ENCODE measurements at regions not wholly inside any gene's neighbourhood (a gene's known extent, or its start where the extent isn't known, plus 50 kb on each side); places are given as distances from the start of the nearest gene placed in this dataset.

- H3K4me1 ChIP-seq (ENCODE audit: control insufficient read depth in 2 of 2, insufficient read depth in 2 of 2, low read length in 1 of 2), result no peaks in the 10 kb centered on the region
- WGBS, 2 donors, result 63 to 78% methylated on average over 4 of the region's 4 CpGs
- no peaks in the 10 kb centered on the region for H3K36me3 ChIP-seq (ENCODE audit: control insufficient read depth in 2 of 2, insufficient read depth in 2 of 2, low read length in 1 of 2)
- H3K9me3 ChIP-seq (ENCODE audit: control insufficient read depth in 2 of 2, insufficient read depth in 1 of 2, low read depth in 1 of 2, low read length in 1 of 2), result no peaks in the 10 kb centered on the region
- no peak overlapping the region for H3K27ac ChIP-seq (ENCODE audit: low read depth in 2 of 2, low read length in 1 of 2)
- H3K27me3 ChIP-seq (ENCODE audit: control insufficient read depth in 1 of 2, insufficient read depth in 2 of 2, low read length in 2 of 2), result no peaks in the 10 kb centered on the region
- no peak overlapping the region for H3K4me3 ChIP-seq (ENCODE audit: low read depth in 1 of 2, low read length in 2 of 2)
These were observed 54.7 kb downstream of the IRX3 start for GRCh38 chr16:54231919-54232318.

DNA sequence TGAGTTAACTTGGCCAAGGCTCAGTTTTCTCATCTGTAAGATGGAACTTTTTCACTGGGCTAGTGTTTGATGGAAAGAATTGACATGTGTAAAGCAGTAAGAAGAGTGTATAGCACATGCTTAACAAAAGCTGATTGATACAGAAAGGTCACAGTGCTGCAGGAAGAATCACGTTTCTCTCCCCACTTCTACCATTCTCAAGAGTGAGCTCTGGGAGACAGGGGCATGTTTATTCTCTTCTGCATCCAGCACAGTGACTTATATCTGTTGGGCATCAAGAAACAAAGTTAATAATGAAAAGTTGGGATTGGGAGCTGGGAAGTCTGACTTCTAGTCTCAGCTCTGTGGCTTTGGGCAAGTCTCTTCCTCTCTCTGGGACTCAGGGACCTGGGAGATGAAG is 55.3 kb downstream of the IRX3 start:
- 40 to 55% methylated on average over 1 of the region's 1 CpG for WGBS, 2 donors
- Histone ChIP-seq H3K4me3 (ENCODE audit: low read depth in 1 of 2, low read length in 2 of 2) (no peak overlapping the region), H3K27ac (ENCODE audit: low read depth in 2 of 2, low read length in 1 of 2) (no peak overlapping the region), H3K9me3 (ENCODE audit: control insufficient read depth in 2 of 2, insufficient read depth in 1 of 2, low read depth in 1 of 2, low read length in 1 of 2) (no peaks in the 10 kb centered on the region), H3K4me1 (ENCODE audit: control insufficient read depth in 2 of 2, insufficient read depth in 2 of 2, low read length in 1 of 2) (no peaks in the 10 kb centered on the region), H3K36me3 (ENCODE audit: control insufficient read depth in 2 of 2, insufficient read depth in 2 of 2, low read length in 1 of 2) (no peaks in the 10 kb centered on the region), H3K27me3 (ENCODE audit: control insufficient read depth in 1 of 2, insufficient read depth in 2 of 2, low read length in 2 of 2) (no peaks in the 10 kb centered on the region)

DNA sequence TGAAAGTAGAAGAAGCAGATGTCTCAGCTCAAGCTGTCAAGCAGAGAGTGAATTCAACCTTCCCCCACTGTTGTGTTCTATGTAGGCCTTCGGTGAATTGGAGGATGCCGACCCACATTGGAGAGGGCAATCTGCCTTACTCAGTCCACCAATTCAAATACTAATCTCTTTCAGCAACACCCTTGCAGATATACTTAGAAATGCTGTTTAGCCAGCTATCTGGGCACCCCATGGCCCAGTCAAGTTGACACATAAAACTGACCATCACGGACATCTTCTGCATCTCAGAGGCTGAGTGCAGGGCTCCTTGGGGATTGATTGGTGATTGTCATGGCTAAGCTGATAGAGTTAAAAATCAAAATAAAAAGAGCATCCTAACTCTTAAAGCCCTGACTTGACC is 58.3 kb downstream of the IRX3 start:
- Histone ChIP-seq H3K9me3 (ENCODE audit: control insufficient read depth in 2 of 2, insufficient read depth in 1 of 2, low read depth in 1 of 2, low read length in 1 of 2) (no peaks in the 10 kb centered on the region), H3K4me1 (ENCODE audit: control insufficient read depth in 2 of 2, insufficient read depth in 2 of 2, low read length in 1 of 2) (no peaks in the 10 kb centered on the region), H3K27ac (ENCODE audit: low read depth in 2 of 2, low read length in 1 of 2) (no peak overlapping the region), H3K27me3 (ENCODE audit: control insufficient read depth in 1 of 2, insufficient read depth in 2 of 2, low read length in 2 of 2) (no peaks in the 10 kb centered on the region), H3K36me3 (ENCODE audit: control insufficient read depth in 2 of 2, insufficient read depth in 2 of 2, low read length in 1 of 2) (no peaks in the 10 kb centered on the region), H3K4me3 (ENCODE audit: low read depth in 1 of 2, low read length in 2 of 2) (no peak overlapping the region)
- 96 to 100% methylated on average over 3 of the region's 3 CpGs for WGBS, 2 donors

DNA sequence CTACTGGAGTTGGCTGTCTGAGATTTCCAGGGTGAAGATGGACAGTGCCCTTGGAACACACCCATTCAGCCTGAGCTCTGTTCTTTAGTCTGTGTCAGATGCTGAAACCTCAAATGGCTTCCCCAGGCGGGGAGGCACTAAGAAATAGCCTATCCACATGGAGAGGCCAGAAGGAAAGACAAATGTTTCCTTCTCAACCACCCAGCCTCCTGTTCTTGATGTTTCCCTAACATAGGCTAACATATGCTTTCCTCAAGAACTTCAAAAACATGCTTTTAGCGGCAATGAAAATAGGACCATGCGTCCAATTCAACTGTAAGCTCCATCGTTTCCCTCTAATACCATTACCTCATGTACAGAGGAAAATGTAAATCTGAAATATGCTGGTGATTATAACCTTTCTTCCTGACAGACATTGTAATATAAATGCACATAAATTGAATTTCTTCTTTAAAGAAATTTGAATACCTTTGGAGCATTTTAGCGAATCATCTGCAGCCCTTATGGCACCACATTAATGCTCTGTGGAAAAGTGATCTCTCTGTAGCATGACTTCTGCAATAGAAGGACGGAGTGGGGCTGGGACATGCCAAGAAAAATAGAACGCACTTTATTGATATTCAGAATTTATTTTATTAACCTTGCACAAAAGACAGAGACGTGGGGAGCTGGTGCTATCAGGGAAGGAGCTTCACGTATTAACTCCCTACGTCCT is 60.1 kb downstream of the IRX3 start:
- H3K4me1 ChIP-seq (ENCODE audit: control insufficient read depth in 2 of 2, insufficient read depth in 2 of 2, low read length in 1 of 2), result no peaks in the 10 kb centered on the region
- H3K36me3 ChIP-seq (ENCODE audit: control insufficient read depth in 2 of 2, insufficient read depth in 2 of 2, low read length in 1 of 2), result no peaks in the 10 kb centered on the region
- H3K4me3 ChIP-seq (ENCODE audit: low read depth in 1 of 2, low read length in 2 of 2), result no peak overlapping the region
- no peak overlapping the region for H3K27ac ChIP-seq (ENCODE audit: low read depth in 2 of 2, low read length in 1 of 2)
- no peaks in the 10 kb centered on the region for H3K9me3 ChIP-seq (ENCODE audit: control insufficient read depth in 2 of 2, insufficient read depth in 1 of 2, low read depth in 1 of 2, low read length in 1 of 2)
- 91 to 93% methylated on average over 10 of the region's 10 CpGs for WGBS, 2 donors
- H3K27me3 ChIP-seq (ENCODE audit: control insufficient read depth in 1 of 2, insufficient read depth in 2 of 2, low read length in 2 of 2), result no peaks in the 10 kb centered on the region

DNA sequence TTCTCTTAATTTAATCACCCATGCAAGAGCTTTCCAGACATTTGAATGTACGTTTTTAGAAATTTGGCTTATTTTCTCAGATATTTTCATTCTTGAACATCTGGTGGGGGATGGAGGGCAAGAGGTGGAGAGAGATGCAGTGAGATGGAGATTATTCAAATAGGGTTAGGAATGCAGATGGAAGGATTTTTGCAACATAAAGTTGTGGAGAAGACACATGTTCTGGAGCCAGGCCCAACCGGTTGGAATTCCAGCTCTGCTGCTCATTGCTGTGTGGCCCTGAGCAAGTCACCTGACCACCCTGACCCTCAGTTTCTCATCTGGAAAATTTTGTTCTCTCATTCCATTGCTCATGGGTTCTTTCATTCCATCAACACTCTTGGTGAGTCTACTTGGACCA is 66.9 kb downstream of the IRX3 start:
- no peak overlapping the region for H3K27ac ChIP-seq (ENCODE audit: low read depth in 2 of 2, low read length in 1 of 2)
- H3K4me3 ChIP-seq (ENCODE audit: low read depth in 1 of 2, low read length in 2 of 2), result no peak overlapping the region
- WGBS, 2 donors, result 78 to 88% methylated on average over 2 of the region's 2 CpGs
- peaks cover 0 to 3% of the 10 kb centered on the region in 2 donors for H3K9me3 ChIP-seq (ENCODE audit: control insufficient read depth in 2 of 2, insufficient read depth in 1 of 2, low read depth in 1 of 2, low read length in 1 of 2)
- H3K4me1 ChIP-seq (ENCODE audit: control insufficient read depth in 2 of 2, insufficient read depth in 2 of 2, low read length in 1 of 2), result no peaks in the 10 kb centered on the region
- H3K36me3 ChIP-seq (ENCODE audit: control insufficient read depth in 2 of 2, insufficient read depth in 2 of 2, low read length in 1 of 2), result no peaks in the 10 kb centered on the region
- no peaks in the 10 kb centered on the region for H3K27me3 ChIP-seq (ENCODE audit: control insufficient read depth in 1 of 2, insufficient read depth in 2 of 2, low read length in 2 of 2)

- 72 to 80% methylated on average over 4 of the region's 4 CpGs for WGBS, 2 donors
- Histone ChIP-seq H3K27ac (ENCODE audit: low read depth in 2 of 2, low read length in 1 of 2) (no peak overlapping the region), H3K27me3 (ENCODE audit: control insufficient read depth in 1 of 2, insufficient read depth in 2 of 2, low read length in 2 of 2) (no peaks in the 10 kb centered on the region), H3K4me1 (ENCODE audit: control insufficient read depth in 2 of 2, insufficient read depth in 2 of 2, low read length in 1 of 2) (peaks cover 0 to 4% of the 10 kb centered on the region in 2 donors), H3K36me3 (ENCODE audit: control insufficient read depth in 2 of 2, insufficient read depth in 2 of 2, low read length in 1 of 2) (no peaks in the 10 kb centered on the region), H3K9me3 (ENCODE audit: control insufficient read depth in 2 of 2, insufficient read depth in 1 of 2, low read depth in 1 of 2, low read length in 1 of 2) (peaks cover 0 to 3% of the 10 kb centered on the region in 2 donors), H3K4me3 (ENCODE audit: low read depth in 1 of 2, low read length in 2 of 2) (no peak overlapping the region)
These were observed 69.9 kb downstream of the IRX3 start for GRCh38 chr16:54216688-54217087.

- 69 to 70% methylated on average over 9 of the region's 9 CpGs for WGBS, 2 donors
- no peak overlapping the region for H3K4me3 ChIP-seq (ENCODE audit: low read depth in 1 of 2, low read length in 2 of 2)
- H3K27me3 ChIP-seq (ENCODE audit: control insufficient read depth in 1 of 2, insufficient read depth in 2 of 2, low read length in 2 of 2), result no peaks in the 10 kb centered on the region
- peaks cover 0 to 4% of the 10 kb centered on the region in 2 donors for H3K4me1 ChIP-seq (ENCODE audit: control insufficient read depth in 2 of 2, insufficient read depth in 2 of 2, low read length in 1 of 2)
- H3K27ac ChIP-seq (ENCODE audit: low read depth in 2 of 2, low read length in 1 of 2), result no peak overlapping the region
- H3K36me3 ChIP-seq (ENCODE audit: control insufficient read depth in 2 of 2, insufficient read depth in 2 of 2, low read length in 1 of 2), result no peaks in the 10 kb centered on the region
- peaks cover 0 to 3% of the 10 kb centered on the region in 2 donors for H3K9me3 ChIP-seq (ENCODE audit: control insufficient read depth in 2 of 2, insufficient read depth in 1 of 2, low read depth in 1 of 2, low read length in 1 of 2)
These were observed 70.3 kb downstream of the IRX3 start for GRCh38 chr16:54216268-54216667.

DNA sequence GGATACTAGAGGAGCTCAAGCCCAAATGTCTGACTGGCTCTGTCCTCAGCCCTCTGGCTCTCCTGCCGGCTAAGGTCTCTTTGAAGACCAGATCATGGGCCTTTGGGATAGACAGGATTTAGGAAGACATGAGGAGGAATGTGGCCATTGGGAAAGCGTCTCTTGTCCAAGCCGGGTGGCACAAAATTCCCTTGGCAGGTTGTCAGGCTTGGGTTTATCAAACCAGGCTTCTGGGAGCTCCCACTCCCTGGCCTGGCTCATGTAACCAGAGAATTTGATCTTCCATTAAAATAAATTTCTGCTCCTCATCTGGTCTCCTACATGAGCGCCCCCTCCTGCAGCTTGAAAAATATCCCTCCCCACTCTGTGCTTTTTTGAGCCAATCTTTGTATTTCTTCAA is 71.1 kb downstream of the IRX3 start:
- 86 to 92% methylated on average over 4 of the region's 4 CpGs for whole genome bisulfite sequencing, 2 donors
- no peak overlapping the region for H3K4me3 ChIP-seq (ENCODE audit: low read depth in 1 of 2, low read length in 2 of 2)
- no peaks in the 10 kb centered on the region for H3K36me3 ChIP-seq (ENCODE audit: control insufficient read depth in 2 of 2, insufficient read depth in 2 of 2, low read length in 1 of 2)
- H3K27me3 ChIP-seq (ENCODE audit: control insufficient read depth in 1 of 2, insufficient read depth in 2 of 2, low read length in 2 of 2), result no peaks in the 10 kb centered on the region
- peaks cover 0 to 3% of the 10 kb centered on the region in 2 donors for H3K9me3 ChIP-seq (ENCODE audit: control insufficient read depth in 2 of 2, insufficient read depth in 1 of 2, low read depth in 1 of 2, low read length in 1 of 2)
- H3K4me1 ChIP-seq (ENCODE audit: control insufficient read depth in 2 of 2, insufficient read depth in 2 of 2, low read length in 1 of 2), result peaks cover 0 to 4% of the 10 kb centered on the region in 2 donors
- no peak overlapping the region for H3K27ac ChIP-seq (ENCODE audit: low read depth in 2 of 2, low read length in 1 of 2)

- H3K4me1 ChIP-seq (ENCODE audit: control insufficient read depth in 2 of 2, insufficient read depth in 2 of 2, low read length in 1 of 2), result peaks cover 0 to 11% of the 10 kb centered on the region in 2 donors
- no peaks in the 10 kb centered on the region for H3K27me3 ChIP-seq (ENCODE audit: control insufficient read depth in 1 of 2, insufficient read depth in 2 of 2, low read length in 2 of 2)
- 75 to 79% methylated on average over 4 of the region's 4 CpGs for WGBS, 2 donors
- peaks cover 0 to 3% of the 10 kb centered on the region in 2 donors for H3K9me3 ChIP-seq (ENCODE audit: control insufficient read depth in 2 of 2, insufficient read depth in 1 of 2, low read depth in 1 of 2, low read length in 1 of 2)
- H3K36me3 ChIP-seq (ENCODE audit: control insufficient read depth in 2 of 2, insufficient read depth in 2 of 2, low read length in 1 of 2), result no peaks in the 10 kb centered on the region
- no peak overlapping the region for H3K27ac ChIP-seq (ENCODE audit: low read depth in 2 of 2, low read length in 1 of 2)
- H3K4me3 ChIP-seq (ENCODE audit: low read depth in 1 of 2, low read length in 2 of 2), result no peak overlapping the region
These were observed 73.3 kb downstream of the IRX3 start for GRCh38 chr16:54213322-54213721.

GRCh38 chr16:54212893-54213292 is 73.7 kb downstream of the IRX3 start:
- no peaks in the 10 kb centered on the region for H3K36me3 ChIP-seq (ENCODE audit: control insufficient read depth in 2 of 2, insufficient read depth in 2 of 2, low read length in 1 of 2)
- H3K27ac ChIP-seq (ENCODE audit: low read depth in 2 of 2, low read length in 1 of 2), result no peak overlapping the region
- no peak overlapping the region for H3K4me3 ChIP-seq (ENCODE audit: low read depth in 1 of 2, low read length in 2 of 2)
- H3K27me3 ChIP-seq (ENCODE audit: control insufficient read depth in 1 of 2, insufficient read depth in 2 of 2, low read length in 2 of 2), result no peaks in the 10 kb centered on the region
- peaks cover 0 to 3% of the 10 kb centered on the region in 2 donors for H3K9me3 ChIP-seq (ENCODE audit: control insufficient read depth in 2 of 2, insufficient read depth in 1 of 2, low read depth in 1 of 2, low read length in 1 of 2)
- H3K4me1 ChIP-seq (ENCODE audit: control insufficient read depth in 2 of 2, insufficient read depth in 2 of 2, low read length in 1 of 2), result peaks cover 0 to 11% of the 10 kb centered on the region in 2 donors
- 45 to 61% methylated on average over 10 of the region's 10 CpGs for WGBS, 2 donors
